ENCODE measurements at regions not wholly inside any gene's neighbourhood (a gene's known extent, or its start where the extent isn't known, plus 50 kb on each side); places are given as distances from the start of the nearest gene placed in this dataset.

- Mint-ChIP-seq H3K4me1 (ENCODE audit: low read depth) (no peaks in the 10 kb centered on the region), H3K9me3 (peaks cover 24% of the 10 kb centered on the region), H3K27me3 (ENCODE audit: insufficient read depth) (no peaks in the 10 kb centered on the region), H3K27ac (no peak overlapping the region), H3K4me3 (no peak overlapping the region), H3K36me3 (ENCODE audit: low read depth) (no peaks in the 10 kb centered on the region)
- no peak for TF ChIP-seq CTCF (IDR thresholded peaks at IDR 0.05)
- no peak for DNase-seq
Observed at GRCh38 chr6:93784794-93785693, 365.7 kb upstream of the EPHA7 start.

GRCh38 chr6:93779086-93779841 lies 359.9 kb upstream of the EPHA7 start:
- Mint-ChIP-seq H3K4me1 (ENCODE audit: low read depth) (no peaks in the 10 kb centered on the region), H3K36me3 (ENCODE audit: low read depth) (no peaks in the 10 kb centered on the region), H3K27ac (no peak overlapping the region), H3K27me3 (ENCODE audit: insufficient read depth) (no peaks in the 10 kb centered on the region), H3K4me3 (no peak overlapping the region), H3K9me3 (peaks cover 33% of the 10 kb centered on the region)
- no peak for TF ChIP-seq CTCF (IDR thresholded peaks at IDR 0.05)
- DNase-seq = no peak

- Mint-ChIP-seq H3K4me3 (no peak overlapping the region), H3K27ac (no peak overlapping the region), H3K27me3 (ENCODE audit: insufficient read depth) (no peaks in the 10 kb centered on the region; the same call in 1 of the 2 replicates), H3K9me3 (peaks cover 36% of the 10 kb centered on the region), H3K36me3 (ENCODE audit: low read depth) (no peaks in the 10 kb centered on the region), H3K4me1 (ENCODE audit: low read depth) (no peaks in the 10 kb centered on the region)
- no peak for TF ChIP-seq CTCF (IDR thresholded peaks at IDR 0.05)
- DNase-seq = no peak
Observed at GRCh38 chr6:93759190-93759589, 339.8 kb upstream of the EPHA7 start.

GRCh38 chr6:93751969-93752368 lies 332.6 kb upstream of the EPHA7 start:
- no peaks in the 10 kb centered on the region for H3K36me3 Mint-ChIP-seq (ENCODE audit: low read depth)
- no peaks in the 10 kb centered on the region for H3K4me1 Mint-ChIP-seq (ENCODE audit: low read depth)
- no peak overlapping the region for H3K4me3 Mint-ChIP-seq
- H3K9me3 Mint-ChIP-seq = peaks cover 36% of the 10 kb centered on the region
- H3K27ac Mint-ChIP-seq = no peak overlapping the region
- DNase-seq = no peak
- no peaks in the 10 kb centered on the region; the same call in 1 of the 2 replicates for H3K27me3 Mint-ChIP-seq (ENCODE audit: insufficient read depth)
- no peak for TF ChIP-seq CTCF (IDR thresholded peaks at IDR 0.05)

- TF ChIP-seq CTCF (IDR thresholded peaks at IDR 0.05) = no peak
- Mint-ChIP-seq H3K4me1 (ENCODE audit: low read depth) (no peaks in the 10 kb centered on the region), H3K27me3 (ENCODE audit: insufficient read depth) (no peaks in the 10 kb centered on the region; the same call in 1 of the 2 replicates), H3K36me3 (ENCODE audit: low read depth) (no peaks in the 10 kb centered on the region), H3K4me3 (no peak overlapping the region), H3K9me3 (peaks cover 27% of the 10 kb centered on the region), H3K27ac (no peak overlapping the region)
- no peak for DNase-seq
Observed at GRCh38 chr6:93749930-93750329, 330.6 kb upstream of the EPHA7 start.
